ENCODE measurements at regions not wholly inside any gene's neighbourhood (a gene's known extent, or its start where the extent isn't known, plus 50 kb on each side); places are given as distances from the start of the nearest gene placed in this dataset.

DNA sequence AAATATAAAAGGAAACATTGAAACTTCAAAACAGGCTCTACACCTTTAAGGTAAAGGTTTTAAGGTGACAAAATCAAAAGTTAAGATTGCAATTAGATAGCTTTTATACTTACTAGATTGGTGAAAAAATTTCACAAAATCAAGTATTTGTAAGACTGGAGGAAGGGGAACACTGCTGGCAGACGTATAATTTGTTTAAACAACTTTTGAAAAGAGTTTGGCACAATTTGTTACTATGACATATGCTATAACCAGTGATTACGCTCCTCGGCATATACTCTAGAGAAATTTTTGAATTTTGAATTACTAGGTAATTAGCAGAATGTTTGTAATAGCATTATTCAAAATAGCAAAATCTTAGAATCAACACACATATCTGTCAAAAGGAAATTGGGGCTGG lies 425.0 kb downstream of the LRRIQ3 start (continued):
- TF ChIP-seq CEBPZ (IDR thresholded peaks at IDR 0.05; ENCODE audit: low read depth, low read length): no peak
- no peak for TF ChIP-seq CHD1 (IDR thresholded peaks at IDR 0.05; ENCODE audit: low read depth, low read length)

- Histone ChIP-seq H3K9me3 (replicated peaks; ENCODE audit: control insufficient read depth, insufficient read depth, low read length) (no peaks in the 10 kb centered on the region), H3K9ac (ENCODE audit: control insufficient read depth, insufficient read depth, low read length) (no peak overlapping the region), H3K27me3 (replicated peaks in 1 of 2; ENCODE audit: control insufficient read depth in 2 of 2, insufficient read depth in 2 of 2, low read length in 1 of 2) (no peaks in the 10 kb centered on the region), H3K4me2 (ENCODE audit: control insufficient read depth, insufficient read depth) (no peak overlapping the region), H2AFZ (ENCODE audit: control insufficient read depth, low read depth, low read length) (no peak overlapping the region), H3K4me3 (no peak overlapping the region), H3K27ac (ENCODE audit: control insufficient read depth, insufficient read depth) (no peak overlapping the region), H4K20me1 (ENCODE audit: control insufficient read depth, insufficient read depth) (no peaks in the 10 kb centered on the region), H3K4me1 (ENCODE audit: control insufficient read depth, insufficient read depth, low read length) (no peaks in the 10 kb centered on the region), H3K79me2 (ENCODE audit: control insufficient read depth, insufficient read depth, low read length) (no peaks in the 10 kb centered on the region), H3K36me3 (ENCODE audit: control insufficient read depth in 2 of 2, insufficient read depth in 2 of 2, low read length in 1 of 2) (no peaks in the 10 kb centered on the region)
- CTCF ChIA-PET: no interaction called here
- intact Hi-C loops (cut with micrococcal nuclease; ENCODE audit: unreplicated experiment): no loop called here
- TF ChIP-seq SMC3 (IDR thresholded peaks at IDR 0.05; ENCODE audit: borderline replicate concordance, low read length) (no peak), HDGF (IDR thresholded peaks at IDR 0.05) (no peak), BMI1 (IDR thresholded peaks at IDR 0.05; ENCODE audit: borderline replicate concordance) (no peak), YY1 (IDR thresholded peaks at IDR 0.05; ENCODE audit: low read depth, low read length) (no peak)
- in situ Hi-C loops (cut with MboI): no loop called here
- BruUV-seq (replicated peaks): no TSS peak
- RAD21 ChIA-PET (ENCODE audit: unreplicated experiment): no interaction called here
- POLR2A ChIA-PET: no interaction called here
- no peak for DNase-seq (ENCODE audit: low read depth, low spot score)
- WGBS (ENCODE audit: insufficient coverage, insufficient replicate concordance, low lambda C conversion rate, missing lambda C conversion rate): 11% methylated on average over 8 of the region's 8 CpGs
- SMC1A ChIA-PET (ENCODE audit: uncharacterized antibody, unreplicated experiment): no interaction called here
- no peak for FAIRE-seq
- no peak for ATAC-seq
Measured at GRCh38 chr1:73771396-73771795, 426.6 kb downstream of the LRRIQ3 start.
